DND-41 (cell line): ENCODE measurements at regions not wholly inside any gene's neighbourhood (a gene's known extent, or its start where the extent isn't known, plus 50 kb on each side); places are given as distances from the start of the nearest gene placed in this dataset.

ENCODE experiments used
- EZH2 ChIP-seq: IDR thresholded peaks from 3 replicates; pipeline ENCODE4 v1.6.1; 2012; ENCODE audit warnings: borderline replicate concordance, low read depth, mild to moderate bottlenecking, moderate library complexity, low read length, inconsistent platforms; ENCODE audit not compliant: severe bottlenecking
- TF ChIP-seq, protein P1 (sequence below): IDR thresholded peaks from 2 replicates; pipeline ENCODE4 v1.5.1; 2012; ENCODE audit warnings: borderline replicate concordance, low read length, moderate library complexity, mild to moderate bottlenecking; ENCODE audit not compliant: poor library complexity, severe bottlenecking; ENCODE audit errors: extremely low read depth

DNA sequence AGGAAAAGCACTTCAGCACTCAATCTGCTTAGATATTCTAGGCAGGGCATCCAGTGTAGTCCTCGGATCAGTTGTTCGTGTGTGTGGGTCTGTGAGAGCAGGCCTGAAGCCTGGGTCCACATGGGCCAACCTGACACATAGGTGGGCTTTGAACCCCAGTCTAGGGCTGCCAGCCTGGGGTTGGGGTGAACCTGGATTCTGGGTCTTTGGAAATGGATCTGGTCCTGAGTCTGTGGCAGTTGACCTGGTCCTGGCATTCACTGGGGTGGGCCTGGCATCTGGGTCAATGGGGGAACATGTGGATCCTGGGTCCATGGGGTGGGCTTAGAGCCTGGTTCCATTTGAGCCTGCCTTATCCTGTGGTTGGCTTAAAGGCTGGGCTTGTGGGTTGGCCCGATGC, 492.6 kb upstream of the MAN1A1 start:
- TF ChIP-seq, protein P1, sequence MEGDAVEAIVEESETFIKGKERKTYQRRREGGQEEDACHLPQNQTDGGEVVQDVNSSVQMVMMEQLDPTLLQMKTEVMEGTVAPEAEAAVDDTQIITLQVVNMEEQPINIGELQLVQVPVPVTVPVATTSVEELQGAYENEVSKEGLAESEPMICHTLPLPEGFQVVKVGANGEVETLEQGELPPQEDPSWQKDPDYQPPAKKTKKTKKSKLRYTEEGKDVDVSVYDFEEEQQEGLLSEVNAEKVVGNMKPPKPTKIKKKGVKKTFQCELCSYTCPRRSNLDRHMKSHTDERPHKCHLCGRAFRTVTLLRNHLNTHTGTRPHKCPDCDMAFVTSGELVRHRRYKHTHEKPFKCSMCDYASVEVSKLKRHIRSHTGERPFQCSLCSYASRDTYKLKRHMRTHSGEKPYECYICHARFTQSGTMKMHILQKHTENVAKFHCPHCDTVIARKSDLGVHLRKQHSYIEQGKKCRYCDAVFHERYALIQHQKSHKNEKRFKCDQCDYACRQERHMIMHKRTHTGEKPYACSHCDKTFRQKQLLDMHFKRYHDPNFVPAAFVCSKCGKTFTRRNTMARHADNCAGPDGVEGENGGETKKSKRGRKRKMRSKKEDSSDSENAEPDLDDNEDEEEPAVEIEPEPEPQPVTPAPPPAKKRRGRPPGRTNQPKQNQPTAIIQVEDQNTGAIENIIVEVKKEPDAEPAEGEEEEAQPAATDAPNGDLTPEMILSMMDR: no peak
- TF ChIP-seq EZH2: no peak
